Fibroblast of lung (primary cell): ENCODE measurements at regions not wholly inside any gene's neighbourhood (a gene's known extent, or its start where the extent isn't known, plus 50 kb on each side); places are given as distances from the start of the nearest gene placed in this dataset.

ENCODE experiments used
- CTCF ChIP-seq, 2 donors: IDR thresholded peaks in 1 of 2; conservative IDR thresholded peaks in 1 of 2; 1 replicate in 1 of 2; 2 replicates in 1 of 2; pipeline ENCODE4 v1.5.1; 2011 to 2012; ENCODE audit warnings: low read length in 2 of 2, control low read depth in 1 of 2, inconsistent platforms in 1 of 2, low read depth in 1 of 2, mild to moderate bottlenecking in 1 of 2
- EZH2 ChIP-seq: IDR thresholded peaks from 2 replicates; pipeline ENCODE4 v1.5.1; 2012; ENCODE audit warnings: low read length, control low read depth, mild to moderate bottlenecking; ENCODE audit errors: missing control alignments

GRCh38 chr4:120526033-120526432 lies 396.5 kb downstream of the PRDM5 start:
- TF ChIP-seq EZH2 (no peak), CTCF (conservative IDR thresholded peaks at IDR 0.05 in 1 of 2, IDR thresholded peaks at IDR 0.05 in 1 of 2; ENCODE audit: low read depth in 1 of 2, low read length in 2 of 2) (no peak)
